ENCODE measurements at regions not wholly inside any gene's neighbourhood (a gene's known extent, or its start where the extent isn't known, plus 50 kb on each side); places are given as distances from the start of the nearest gene placed in this dataset.

DNA sequence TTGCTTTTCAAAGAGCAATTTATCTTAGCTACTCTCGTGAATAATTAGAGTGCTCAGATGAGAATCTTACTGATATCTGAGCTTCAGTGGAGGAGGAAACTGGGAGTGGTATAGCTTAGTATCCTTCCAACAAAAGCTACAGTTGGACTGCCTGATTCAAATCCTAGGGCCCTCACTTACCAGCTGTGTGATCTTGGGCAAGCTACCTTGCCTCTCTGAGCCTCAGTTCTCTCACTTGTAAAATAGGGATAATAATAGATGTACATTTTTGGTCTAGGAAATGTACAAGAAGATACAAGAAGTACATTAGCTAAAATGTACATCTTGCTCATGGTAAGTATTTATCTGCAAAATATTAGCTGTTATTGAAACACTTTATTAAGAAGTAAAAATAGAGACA, 502.0 kb downstream of the HAPSTR1 start:
- H3K9me1 ChIP-seq (replicated peaks; ENCODE audit: control insufficient read depth, extremely low read depth, insufficient read depth, low read length), result no peaks in the 10 kb centered on the region
- FAIRE-seq, result no peak
- H3K4me1 ChIP-seq (ENCODE audit: control insufficient read depth, extremely low read depth, insufficient read depth, low read length), result no peaks in the 10 kb centered on the region
- TF ChIP-seq, protein P1, sequence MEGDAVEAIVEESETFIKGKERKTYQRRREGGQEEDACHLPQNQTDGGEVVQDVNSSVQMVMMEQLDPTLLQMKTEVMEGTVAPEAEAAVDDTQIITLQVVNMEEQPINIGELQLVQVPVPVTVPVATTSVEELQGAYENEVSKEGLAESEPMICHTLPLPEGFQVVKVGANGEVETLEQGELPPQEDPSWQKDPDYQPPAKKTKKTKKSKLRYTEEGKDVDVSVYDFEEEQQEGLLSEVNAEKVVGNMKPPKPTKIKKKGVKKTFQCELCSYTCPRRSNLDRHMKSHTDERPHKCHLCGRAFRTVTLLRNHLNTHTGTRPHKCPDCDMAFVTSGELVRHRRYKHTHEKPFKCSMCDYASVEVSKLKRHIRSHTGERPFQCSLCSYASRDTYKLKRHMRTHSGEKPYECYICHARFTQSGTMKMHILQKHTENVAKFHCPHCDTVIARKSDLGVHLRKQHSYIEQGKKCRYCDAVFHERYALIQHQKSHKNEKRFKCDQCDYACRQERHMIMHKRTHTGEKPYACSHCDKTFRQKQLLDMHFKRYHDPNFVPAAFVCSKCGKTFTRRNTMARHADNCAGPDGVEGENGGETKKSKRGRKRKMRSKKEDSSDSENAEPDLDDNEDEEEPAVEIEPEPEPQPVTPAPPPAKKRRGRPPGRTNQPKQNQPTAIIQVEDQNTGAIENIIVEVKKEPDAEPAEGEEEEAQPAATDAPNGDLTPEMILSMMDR (IDR thresholded peaks at IDR 0.05; ENCODE audit: extremely low read depth in 1 of 2, insufficient read depth in 1 of 2, low read depth in 1 of 2, low read length in 2 of 2), result no peak
- TF ChIP-seq, protein P2, sequence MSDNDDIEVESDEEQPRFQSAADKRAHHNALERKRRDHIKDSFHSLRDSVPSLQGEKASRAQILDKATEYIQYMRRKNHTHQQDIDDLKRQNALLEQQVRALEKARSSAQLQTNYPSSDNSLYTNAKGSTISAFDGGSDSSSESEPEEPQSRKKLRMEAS (IDR thresholded peaks at IDR 0.05; ENCODE audit: insufficient read depth, insufficient read length), result no peak
- no peak for TF ChIP-seq FOS (IDR thresholded peaks at IDR 0.05; ENCODE audit: borderline replicate concordance, insufficient read depth, low read length)
- no peak for TF ChIP-seq EZH2 (IDR thresholded peaks at IDR 0.05; ENCODE audit: borderline replicate concordance, low read depth, low read length, severe bottlenecking)
- H2AFZ ChIP-seq (ENCODE audit: low read depth, low read length), result no peak overlapping the region
- H4K20me1 ChIP-seq (replicated peaks; ENCODE audit: control insufficient read depth, extremely low read depth, insufficient read depth, low read length), result no peaks in the 10 kb centered on the region
- no peak overlapping the region for H3K4me3 ChIP-seq (replicated peaks in 1 of 3; ENCODE audit: insufficient read depth in 1 of 3, low read depth in 1 of 3, low read length in 3 of 3)
- no TSS peak for BruUV-seq (replicated peaks)
- no peaks in the 10 kb centered on the region for H3K27me3 ChIP-seq (ENCODE audit: control insufficient read depth in 2 of 2, insufficient read depth in 2 of 2, low read length in 2 of 2)
- H3K9ac ChIP-seq (replicated peaks; ENCODE audit: extremely low read depth, insufficient read depth, low read length), result no peak overlapping the region
- ChIA-PET CTCF (no interaction called here), POLR2A (no interaction called here)
- dilution Hi-C loops (cut with MboI; ENCODE audit: extremely low pct_ligation_motif_present, low sequenced_read_pairs) (no loop called here), intact Hi-C loops (cut with micrococcal nuclease) (no loop called here)
- no peaks in the 10 kb centered on the region for H3K79me2 ChIP-seq (ENCODE audit: control insufficient read depth, insufficient read depth, low read length)
- peaks cover 2% of the 10 kb centered on the region for H3K9me3 ChIP-seq (replicated peaks; ENCODE audit: control insufficient read depth, insufficient read depth, low read length)
- no peak overlapping the region for H3K27ac ChIP-seq (ENCODE audit: insufficient read depth, low read depth, low read length)
- H3K4me2 ChIP-seq (ENCODE audit: insufficient read depth, low read length), result no peak overlapping the region
- no peak for DNase-seq (ENCODE audit: low read depth, low spot score)
- H3K36me3 ChIP-seq (ENCODE audit: control insufficient read depth in 2 of 2, extremely low read depth in 1 of 2, insufficient read depth in 2 of 2, low read length in 2 of 2), result no peaks in the 10 kb centered on the region

DNA sequence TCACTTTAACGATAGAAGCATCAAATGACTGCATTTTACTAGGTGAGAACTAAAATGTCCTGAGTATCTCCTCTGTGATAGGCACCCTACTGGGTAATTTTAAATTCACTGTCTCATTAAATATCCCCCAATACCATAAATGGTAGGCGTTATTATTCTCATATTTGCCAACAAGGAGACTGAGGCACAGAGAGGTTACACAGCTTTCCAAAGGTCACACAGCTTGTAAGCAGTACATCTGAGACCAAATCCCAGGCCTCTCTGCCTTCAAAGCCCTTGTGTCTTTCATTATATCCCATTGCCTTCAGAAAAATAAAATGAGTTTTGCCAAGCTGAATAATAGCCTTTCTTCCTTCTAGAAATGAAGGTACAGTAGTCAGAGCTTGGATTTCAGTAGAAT, 502.6 kb downstream of the HAPSTR1 start:
- H3K27ac ChIP-seq (ENCODE audit: insufficient read depth, low read depth, low read length), result no peak overlapping the region
- no peak for FAIRE-seq
- peaks cover 2% of the 10 kb centered on the region for H3K9me3 ChIP-seq (replicated peaks; ENCODE audit: control insufficient read depth, insufficient read depth, low read length)
- DNase-seq (ENCODE audit: low read depth, low spot score), result no peak
- H3K27me3 ChIP-seq (ENCODE audit: control insufficient read depth in 2 of 2, insufficient read depth in 2 of 2, low read length in 2 of 2), result no peaks in the 10 kb centered on the region
- BruUV-seq (replicated peaks), result no TSS peak
- no peaks in the 10 kb centered on the region for H3K79me2 ChIP-seq (ENCODE audit: control insufficient read depth, insufficient read depth, low read length)
- dilution Hi-C loops (cut with MboI; ENCODE audit: extremely low pct_ligation_motif_present, low sequenced_read_pairs) (no loop called here), intact Hi-C loops (cut with micrococcal nuclease) (no loop called here)
- H3K36me3 ChIP-seq (ENCODE audit: control insufficient read depth in 2 of 2, extremely low read depth in 1 of 2, insufficient read depth in 2 of 2, low read length in 2 of 2), result no peaks in the 10 kb centered on the region
- H3K4me1 ChIP-seq (ENCODE audit: control insufficient read depth, extremely low read depth, insufficient read depth, low read length), result no peaks in the 10 kb centered on the region
- TF ChIP-seq POLR2AphosphoS5 (IDR thresholded peaks at IDR 0.05; ENCODE audit: insufficient read depth, low read depth, low read length), result no peak
- TF ChIP-seq POLR2A (IDR thresholded peaks at IDR 0.05; ENCODE audit: low read depth, low read length), result no peak
- no peak for TF ChIP-seq JUN (IDR thresholded peaks at IDR 0.05; ENCODE audit: borderline replicate concordance, insufficient read depth, insufficient read length, low read depth)
- TF ChIP-seq, protein P2 (IDR thresholded peaks at IDR 0.05; ENCODE audit: insufficient read depth, insufficient read length), result no peak
- TF ChIP-seq, protein P1 (IDR thresholded peaks at IDR 0.05; ENCODE audit: extremely low read depth in 1 of 2, insufficient read depth in 1 of 2, low read depth in 1 of 2, low read length in 2 of 2), result no peak
- no peak for TF ChIP-seq FOS (IDR thresholded peaks at IDR 0.05; ENCODE audit: borderline replicate concordance, insufficient read depth, low read length)
- TF ChIP-seq GATA2 (IDR thresholded peaks at IDR 0.05; ENCODE audit: insufficient read depth, insufficient read length, low read depth, low read length), result no peak
- no peak for TF ChIP-seq MYC (IDR thresholded peaks at IDR 0.05; ENCODE audit: low read depth, low read length)
- no peak for TF ChIP-seq EZH2 (IDR thresholded peaks at IDR 0.05; ENCODE audit: borderline replicate concordance, low read depth, low read length, severe bottlenecking)
- no peak overlapping the region for H3K9ac ChIP-seq (replicated peaks; ENCODE audit: extremely low read depth, insufficient read depth, low read length)
- H3K9me1 ChIP-seq (replicated peaks; ENCODE audit: control insufficient read depth, extremely low read depth, insufficient read depth, low read length), result no peaks in the 10 kb centered on the region
- H3K4me3 ChIP-seq (replicated peaks in 1 of 3; ENCODE audit: insufficient read depth in 1 of 3, low read depth in 1 of 3, low read length in 3 of 3), result no peak overlapping the region
- ChIA-PET POLR2A (no interaction called here), CTCF (no interaction called here)
- no peak overlapping the region for H3K4me2 ChIP-seq (ENCODE audit: insufficient read depth, low read length)
- H2AFZ ChIP-seq (ENCODE audit: low read depth, low read length), result no peak overlapping the region
- no peaks in the 10 kb centered on the region for H4K20me1 ChIP-seq (replicated peaks; ENCODE audit: control insufficient read depth, extremely low read depth, insufficient read depth, low read length)
